ENCODE measurements at regions not wholly inside any gene's neighbourhood (a gene's known extent, or its start where the extent isn't known, plus 50 kb on each side); places are given as distances from the start of the nearest gene placed in this dataset.

DNA sequence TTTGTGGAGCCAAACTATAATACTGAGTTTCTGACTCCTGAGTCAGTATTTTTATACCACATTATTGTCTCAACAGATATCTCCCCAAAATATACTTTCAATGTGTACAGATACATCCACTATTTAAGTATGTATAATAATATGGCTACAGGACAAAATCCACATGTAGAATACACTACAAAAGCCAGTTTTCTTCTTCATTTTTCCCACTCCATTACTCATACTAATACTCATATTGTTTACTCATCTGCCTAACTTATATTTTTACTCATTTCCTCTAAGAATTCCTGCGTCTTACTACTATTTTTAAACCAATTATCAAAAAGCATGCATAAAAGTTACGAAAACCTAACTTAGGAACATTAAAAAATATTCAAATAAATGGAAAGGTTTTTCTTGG, 440.8 kb downstream of the ZNF385D start:
- TF ChIP-seq, protein P1, sequence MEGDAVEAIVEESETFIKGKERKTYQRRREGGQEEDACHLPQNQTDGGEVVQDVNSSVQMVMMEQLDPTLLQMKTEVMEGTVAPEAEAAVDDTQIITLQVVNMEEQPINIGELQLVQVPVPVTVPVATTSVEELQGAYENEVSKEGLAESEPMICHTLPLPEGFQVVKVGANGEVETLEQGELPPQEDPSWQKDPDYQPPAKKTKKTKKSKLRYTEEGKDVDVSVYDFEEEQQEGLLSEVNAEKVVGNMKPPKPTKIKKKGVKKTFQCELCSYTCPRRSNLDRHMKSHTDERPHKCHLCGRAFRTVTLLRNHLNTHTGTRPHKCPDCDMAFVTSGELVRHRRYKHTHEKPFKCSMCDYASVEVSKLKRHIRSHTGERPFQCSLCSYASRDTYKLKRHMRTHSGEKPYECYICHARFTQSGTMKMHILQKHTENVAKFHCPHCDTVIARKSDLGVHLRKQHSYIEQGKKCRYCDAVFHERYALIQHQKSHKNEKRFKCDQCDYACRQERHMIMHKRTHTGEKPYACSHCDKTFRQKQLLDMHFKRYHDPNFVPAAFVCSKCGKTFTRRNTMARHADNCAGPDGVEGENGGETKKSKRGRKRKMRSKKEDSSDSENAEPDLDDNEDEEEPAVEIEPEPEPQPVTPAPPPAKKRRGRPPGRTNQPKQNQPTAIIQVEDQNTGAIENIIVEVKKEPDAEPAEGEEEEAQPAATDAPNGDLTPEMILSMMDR (IDR thresholded peaks at IDR 0.05) = no peak
- no peak for TF ChIP-seq POLR2A (IDR thresholded peaks at IDR 0.05)
